NCI-H2171 (cell line): ENCODE measurements at regions not wholly inside any gene's neighbourhood (a gene's known extent, or its start where the extent isn't known, plus 50 kb on each side); places are given as distances from the start of the nearest gene placed in this dataset.

Source experiments
- DNase-seq: peaks from one replicate; lab custom pipeline; 2025; lab: John Stamatoyannopoulos, UW

GRCh38 chr6:6376845-6377244 lies 56.4 kb upstream of the F13A1 start:
- no peak for DNase-seq

GRCh38 chr6:6377621-6378020 lies 57.2 kb upstream of the F13A1 start:
- no peak for DNase-seq

GRCh38 chr6:6379573-6379972 lies 59.1 kb upstream of the F13A1 start:
- DNase-seq, result no peak

- DNase-seq, result no peak
Measured at GRCh38 chr6:6384520-6384919, 64.1 kb upstream of the F13A1 start.

GRCh38 chr6:6386010-6386409 lies 65.5 kb upstream of the F13A1 start:
- no peak for DNase-seq

- no peak for DNase-seq
Measured at GRCh38 chr6:6390849-6391602, 70.6 kb upstream of the F13A1 start.

DNA sequence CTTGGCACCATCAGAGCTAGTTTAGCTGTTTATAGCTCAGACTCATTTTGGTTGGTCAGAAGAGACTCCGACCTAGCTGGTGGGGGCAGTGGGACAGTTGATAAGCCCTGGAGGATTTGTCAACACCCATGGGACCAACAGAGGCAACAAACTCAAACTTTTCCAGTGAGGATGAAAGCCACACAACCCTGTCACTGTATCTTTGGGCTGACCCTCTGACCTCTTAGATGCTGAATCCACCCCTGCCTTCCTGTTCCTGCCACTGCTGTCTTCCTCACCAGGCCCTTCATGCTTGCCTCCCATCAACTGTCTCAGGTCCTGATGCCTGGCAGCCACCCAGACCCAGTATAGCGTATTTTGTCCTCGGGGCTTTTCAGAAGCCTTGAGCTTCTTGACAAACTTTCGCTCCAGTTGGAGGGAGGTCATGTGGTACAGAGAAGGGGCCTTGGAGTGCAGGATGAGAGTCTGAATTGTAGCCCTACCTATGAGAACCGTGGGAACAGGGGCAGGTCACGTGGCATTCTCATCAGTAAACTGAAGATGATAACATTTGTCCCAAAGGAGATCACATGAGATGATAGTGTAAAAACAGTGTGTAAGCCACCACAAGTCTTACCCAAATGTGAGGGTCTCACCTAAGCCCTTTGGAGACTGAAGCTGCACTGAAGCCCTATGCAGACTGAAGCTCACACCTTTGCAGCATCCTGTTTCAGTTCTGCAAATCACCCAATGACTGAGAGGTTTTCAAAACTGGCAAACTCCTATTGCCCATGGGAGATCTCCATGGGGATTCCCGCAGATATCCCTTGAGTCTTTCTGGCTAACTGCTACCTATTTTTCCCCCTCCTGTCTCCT lies 72.0 kb upstream of the F13A1 start:
- no peak for DNase-seq

GRCh38 chr6:6393069-6393529 lies 72.6 kb upstream of the F13A1 start:
- no peak for DNase-seq

- DNase-seq, result no peak
Measured at GRCh38 chr6:6395581-6396197, 75.2 kb upstream of the F13A1 start.

DNA sequence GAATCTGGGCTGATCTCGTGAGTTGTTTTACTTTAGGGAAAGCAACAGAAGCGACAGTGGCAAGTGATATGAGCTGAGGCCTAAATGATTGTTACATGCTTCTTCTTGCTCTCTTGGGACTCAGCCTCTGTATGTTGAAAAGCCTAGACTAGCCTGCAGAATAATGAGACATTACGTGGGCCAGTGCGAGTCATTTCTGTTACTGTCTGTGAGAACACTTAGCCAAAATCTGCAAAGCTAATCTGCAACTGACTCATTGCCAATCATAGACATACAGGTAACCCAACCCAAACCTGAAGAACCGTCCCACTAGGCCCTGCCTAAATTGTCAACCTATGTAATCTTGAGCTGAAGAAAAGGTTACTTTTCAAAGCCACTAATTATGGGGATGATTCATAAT lies 77.4 kb upstream of the F13A1 start:
- DNase-seq, result no peak

DNA sequence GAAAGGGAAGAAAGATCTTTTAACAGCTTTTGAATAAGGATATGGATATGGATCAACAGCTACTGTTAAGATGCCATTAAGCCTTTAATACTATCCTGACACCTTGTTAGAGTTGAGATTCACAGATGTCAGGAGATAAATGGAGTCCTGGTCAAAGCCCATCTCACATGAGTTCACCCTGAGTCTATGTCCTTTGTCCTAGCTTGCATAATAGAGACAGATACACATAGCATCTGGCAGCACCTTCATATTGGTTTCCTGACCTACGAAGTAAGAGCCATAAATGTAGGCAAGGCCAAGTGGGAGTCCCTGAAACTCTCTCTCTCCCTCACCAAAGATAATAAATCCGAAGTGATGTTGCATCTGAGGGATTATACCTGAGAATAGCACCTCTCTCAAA lies 79.1 kb upstream of the F13A1 start:
- no peak for DNase-seq

DNA sequence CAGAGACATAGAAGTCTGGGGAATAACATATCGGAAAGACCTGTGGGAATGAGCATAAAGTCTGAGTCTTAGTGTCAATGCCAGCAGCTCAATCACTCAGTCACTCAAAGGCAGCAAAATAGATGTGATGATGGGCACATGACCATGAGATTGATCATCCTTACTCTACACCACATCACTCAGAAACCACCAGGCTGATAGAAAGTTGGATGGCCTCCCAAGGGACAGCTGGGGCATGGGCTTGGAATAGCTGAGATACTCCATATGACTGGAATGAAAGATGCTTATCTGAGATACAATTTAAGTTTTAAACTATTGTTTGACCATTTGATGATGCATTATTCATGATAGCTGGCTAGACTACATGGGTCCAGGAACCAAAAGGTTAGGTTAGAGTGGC lies 80.9 kb upstream of the F13A1 start:
- no peak for DNase-seq

DNA sequence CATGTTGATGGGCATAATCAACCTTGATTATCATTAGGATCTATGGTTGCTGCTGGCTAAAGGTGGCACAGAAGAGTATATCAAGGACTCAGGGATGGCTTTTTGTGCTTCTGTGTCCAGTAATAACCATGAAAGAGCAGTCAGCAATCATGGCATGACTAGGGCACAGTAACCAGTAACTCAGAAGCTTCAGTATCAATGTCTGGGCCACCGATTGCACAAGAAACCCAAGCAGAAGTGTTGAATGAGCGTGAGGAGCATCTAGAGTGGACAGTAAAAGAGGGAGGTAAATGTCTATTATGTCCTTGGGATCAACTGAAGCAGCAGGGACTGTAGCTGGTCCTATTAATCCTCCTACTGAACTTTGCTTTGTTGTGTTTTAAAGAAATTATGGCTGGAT lies 81.5 kb upstream of the F13A1 start:
- DNase-seq, result no peak

DNA sequence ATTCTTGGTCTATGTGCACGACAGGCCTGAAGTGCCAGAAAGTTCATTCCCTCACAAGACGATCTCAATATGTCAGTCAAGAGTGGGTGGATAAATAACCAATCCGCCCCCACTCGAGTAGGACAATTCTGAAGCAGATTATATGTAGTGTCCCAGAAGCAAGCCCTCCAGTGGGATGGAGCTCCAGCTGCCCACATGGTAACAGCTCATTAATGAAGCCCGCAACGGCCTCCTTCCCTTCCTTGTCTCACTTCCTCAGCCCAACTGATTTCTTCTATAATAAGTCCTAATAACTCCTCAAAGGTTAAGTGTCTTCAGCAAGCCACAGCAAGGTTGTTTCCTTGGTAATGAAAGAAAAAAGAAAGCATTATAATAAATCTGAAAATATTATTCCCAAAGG lies 82.1 kb upstream of the F13A1 start:
- no peak for DNase-seq

- no peak for DNase-seq
Measured at GRCh38 chr6:6405031-6405430, 84.6 kb upstream of the F13A1 start.

DNA sequence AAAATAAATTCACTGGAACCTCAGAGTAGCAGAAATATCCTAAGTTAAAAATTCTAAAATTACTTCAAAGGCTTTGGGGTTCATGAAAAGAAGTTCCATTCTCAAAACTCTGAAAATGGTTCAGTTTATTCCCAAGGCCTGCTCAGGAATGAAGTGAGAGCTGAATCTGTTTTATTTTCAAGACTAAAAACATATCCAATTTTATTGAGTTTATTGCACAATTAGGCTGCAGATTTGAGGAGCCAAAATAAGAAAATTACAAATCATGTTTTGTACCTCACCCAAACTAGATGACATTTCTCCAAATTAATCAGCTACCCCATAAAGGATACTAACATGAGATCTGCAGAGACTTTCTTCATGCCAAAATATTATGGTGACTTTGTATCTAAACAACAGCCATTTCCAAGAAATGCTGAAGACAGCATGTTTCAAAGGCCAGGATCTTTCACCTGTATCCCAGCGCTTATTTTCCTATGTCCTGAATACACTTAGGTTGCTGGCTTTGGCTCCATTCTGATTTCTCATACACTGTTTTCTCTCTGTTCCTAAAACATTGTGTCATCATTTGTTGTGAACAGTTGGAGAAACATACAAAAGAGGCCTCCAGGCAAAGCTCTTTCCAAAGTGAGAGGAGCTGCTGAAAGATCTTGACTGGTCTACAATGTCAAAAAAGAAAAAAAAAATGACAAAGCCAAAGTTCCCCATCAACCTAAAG lies 85.7 kb upstream of the F13A1 start:
- no peak for DNase-seq

DNA sequence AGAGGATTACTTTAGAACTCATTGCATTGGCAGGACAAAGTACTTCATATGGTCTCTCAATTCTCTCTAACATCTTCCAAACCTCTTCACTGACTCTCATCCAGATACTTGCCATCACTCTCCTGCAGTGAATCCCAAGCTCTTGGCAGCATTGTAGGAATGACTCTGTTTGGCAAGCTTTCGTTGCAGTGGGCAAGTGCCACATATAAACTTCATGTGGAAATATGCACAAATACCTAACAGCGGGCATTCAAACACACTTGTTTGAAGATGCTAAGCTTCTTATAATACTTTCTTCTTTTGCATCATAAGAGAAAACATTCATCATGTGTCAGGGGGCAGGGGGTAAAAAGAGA lies 86.2 kb upstream of the F13A1 start:
- no peak for DNase-seq

- DNase-seq, result peak; percentile 1
Measured at GRCh38 chr6:6407071-6407741, 86.7 kb upstream of the F13A1 start.

- no peak for DNase-seq
Measured at GRCh38 chr6:6409397-6410030, 89.1 kb upstream of the F13A1 start.

- no peak for DNase-seq
Measured at GRCh38 chr6:6411115-6411514, 90.7 kb upstream of the F13A1 start.

DNA sequence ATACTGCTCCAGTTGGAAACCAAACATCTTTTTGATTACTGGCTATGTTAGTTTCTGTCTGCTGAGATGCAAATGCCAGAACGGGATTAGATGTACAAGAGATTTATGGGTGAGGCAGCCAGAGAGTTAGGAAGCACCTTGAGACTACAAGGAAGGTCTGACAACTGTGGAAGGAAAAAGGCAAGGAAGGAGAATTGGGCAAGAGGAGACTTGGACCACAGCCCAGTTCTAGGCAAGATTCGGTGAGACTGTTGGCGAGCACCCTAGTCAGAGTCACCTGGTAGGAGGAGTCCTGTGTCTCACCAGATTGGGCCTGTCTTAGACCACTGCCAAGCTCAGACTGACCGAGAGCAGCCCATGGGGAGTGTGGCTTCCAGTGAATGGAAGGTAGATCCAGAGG lies 91.8 kb upstream of the F13A1 start:
- DNase-seq, result no peak
